ENCODE measurements at regions not wholly inside any gene's neighbourhood (a gene's known extent, or its start where the extent isn't known, plus 50 kb on each side); places are given as distances from the start of the nearest gene placed in this dataset.
A peak's percentile ranks its signal among the peaks of the same experiment; 100 is the strongest.

GRCh38 chr14:31944256-31945073 lies 132.6 kb upstream of the ARHGAP5 start:
- DNase-seq: no peak

GRCh38 chr14:31945074-31945613 lies 132.0 kb upstream of the ARHGAP5 start:
- DNase-seq: peak; percentile 66

- DNase-seq: no peak
Observed at GRCh38 chr14:31945701-31946100, 131.4 kb upstream of the ARHGAP5 start.

- no peak for DNase-seq
Observed at GRCh38 chr14:31947076-31947475, 130.0 kb upstream of the ARHGAP5 start.

- no peak for DNase-seq
Observed at GRCh38 chr14:31947680-31948595, 129.2 kb upstream of the ARHGAP5 start.

GRCh38 chr14:31949709-31950108 lies 127.4 kb upstream of the ARHGAP5 start:
- DNase-seq: no peak

- DNase-seq: no peak
Observed at GRCh38 chr14:31950331-31950730, 126.8 kb upstream of the ARHGAP5 start.

- DNase-seq: peak; percentile 27
Observed at GRCh38 chr14:31950764-31951637, 126.1 kb upstream of the ARHGAP5 start.

GRCh38 chr14:31951638-31951964 lies 125.5 kb upstream of the ARHGAP5 start:
- DNase-seq: no peak

- no peak for DNase-seq
Observed at GRCh38 chr14:31952573-31952972, 124.5 kb upstream of the ARHGAP5 start.

- DNase-seq: no peak
Observed at GRCh38 chr14:31953210-31953609, 123.9 kb upstream of the ARHGAP5 start.

- no peak for DNase-seq
Observed at GRCh38 chr14:31954991-31955390, 122.1 kb upstream of the ARHGAP5 start.

GRCh38 chr14:31955936-31956579 lies 121.0 kb upstream of the ARHGAP5 start:
- DNase-seq: no peak

- DNase-seq: no peak
Observed at GRCh38 chr14:31957565-31957964, 119.5 kb upstream of the ARHGAP5 start.

- no peak for DNase-seq
Observed at GRCh38 chr14:31960039-31960438, 117.1 kb upstream of the ARHGAP5 start.

GRCh38 chr14:31961896-31962295 lies 115.2 kb upstream of the ARHGAP5 start:
- no peak for DNase-seq

- no peak for DNase-seq
Observed at GRCh38 chr14:31962920-31963319, 114.2 kb upstream of the ARHGAP5 start.

- DNase-seq: no peak
Observed at GRCh38 chr14:31963587-31963986, 113.5 kb upstream of the ARHGAP5 start.

GRCh38 chr14:31964490-31964889 lies 112.6 kb upstream of the ARHGAP5 start:
- no peak for DNase-seq

- no peak for DNase-seq
Observed at GRCh38 chr14:31965071-31965734, 111.9 kb upstream of the ARHGAP5 start.

- no peak for DNase-seq
Observed at GRCh38 chr14:31965735-31966598, 111.1 kb upstream of the ARHGAP5 start.

Data from NCI-H1436 (cell line).